Stimulated activated CD8-positive, alpha-beta memory T cell treated with anti-CD3 and anti-CD28 coated beads, Interleukin-2, amount 100 ng/mL, for 1 hour (primary cell): ENCODE measurements at regions not wholly inside any gene's neighbourhood (a gene's known extent, or its start where the extent isn't known, plus 50 kb on each side); places are given as distances from the start of the nearest gene placed in this dataset.
"Not testable (repeated sequence)": the region's sequence is repeated elsewhere in the genome, so short reads cannot be mapped to it uniquely, and the experiment has no call there.

Experiments used
- DNase-seq, 2 donors: peaks; one replicate each; pipeline ENCODE4 v3.0.0-alpha.2; 2020; ENCODE audit warnings: low read depth in 2 of 2

GRCh38 chr2:191476901-191477300, 201.0 kb upstream of the NABP1 start:
- no peak for DNase-seq

GRCh38 chr2:191478799-191479679, 198.9 kb upstream of the NABP1 start:
- no peak for DNase-seq

- DNase-seq = no peak
These were observed 198.3 kb upstream of the NABP1 start for GRCh38 chr2:191479680-191480023.

- DNase-seq = no peak
These were observed 196.4 kb upstream of the NABP1 start for GRCh38 chr2:191481305-191482070.

- DNase-seq = no peak
These were observed 194.8 kb upstream of the NABP1 start for GRCh38 chr2:191483117-191483516.

GRCh38 chr2:191486584-191487320, 191.2 kb upstream of the NABP1 start:
- DNase-seq = no peak

GRCh38 chr2:191488135-191488534, 189.8 kb upstream of the NABP1 start:
- DNase-seq = no peak

- no peak for DNase-seq
These were observed 188.8 kb upstream of the NABP1 start for GRCh38 chr2:191489177-191489576.

GRCh38 chr2:191496838-191497237, 181.1 kb upstream of the NABP1 start:
- DNase-seq = no peak

- no peak for DNase-seq
These were observed 180.1 kb upstream of the NABP1 start for GRCh38 chr2:191497822-191498221.

- DNase-seq = no peak
These were observed 178.9 kb upstream of the NABP1 start for GRCh38 chr2:191499050-191499449.

- DNase-seq = no peak
These were observed 177.9 kb upstream of the NABP1 start for GRCh38 chr2:191499874-191500565.

- DNase-seq = no peak
These were observed 177.4 kb upstream of the NABP1 start for GRCh38 chr2:191500566-191500883.

GRCh38 chr2:191500884-191501560, 176.9 kb upstream of the NABP1 start:
- no peak for DNase-seq

GRCh38 chr2:191501561-191502168, 176.3 kb upstream of the NABP1 start:
- no peak for DNase-seq

- no peak for DNase-seq
These were observed 171.4 kb upstream of the NABP1 start for GRCh38 chr2:191506515-191506914.

- DNase-seq = not testable (repeated sequence)
These were observed 170.6 kb upstream of the NABP1 start for GRCh38 chr2:191507252-191507853.

- DNase-seq = no peak
These were observed 169.2 kb upstream of the NABP1 start for GRCh38 chr2:191508738-191509137.

- DNase-seq = no peak
These were observed 165.6 kb upstream of the NABP1 start for GRCh38 chr2:191512216-191512835.

- no peak for DNase-seq
These were observed 165.1 kb upstream of the NABP1 start for GRCh38 chr2:191512874-191513273.
